Neural progenitor cell (in vitro differentiated cells): ENCODE measurements at regions not wholly inside any gene's neighbourhood (a gene's known extent, or its start where the extent isn't known, plus 50 kb on each side); places are given as distances from the start of the nearest gene placed in this dataset.

Source experiments
- DNase-seq: peaks from one replicate; pipeline ENCODE4 v3.0.0-alpha.2; 2016; ENCODE audit warnings: low spot score
- H2AFZ ChIP-seq: fragments of 200-600 bp; sonication (generic); replicated peaks from 2 replicates; pipeline ENCODE4 v1.6.1; 2016; ENCODE audit warnings: antibody characterized with exemption
- H3F3A ChIP-seq: fragments of 200-600 bp; sonication (generic); 2 replicates; pipeline ENCODE4 v1.6.1; 2016; ENCODE audit warnings: antibody characterized with exemption, low read depth
- H3K27ac ChIP-seq: fragments of 200-600 bp; sonication (generic); 2 replicates; pipeline ENCODE4 v1.5.1; 2016; ENCODE audit warnings: mild to moderate bottlenecking
- H3K27me3 ChIP-seq: fragments of 200-600 bp; sonication (generic); 2 replicates; pipeline ENCODE4 v1.6.1; 2016; ENCODE audit warnings: mild to moderate bottlenecking, moderate library complexity
- H3K36me3 ChIP-seq: fragments of 200-600 bp; sonication (generic); 2 replicates; pipeline ENCODE4 v1.5.1; 2016
- H3K4me1 ChIP-seq: fragments of 200-600 bp; sonication (generic); 2 replicates; pipeline ENCODE4 v1.6.1; 2016; ENCODE audit warnings: mixed run types
- H3K4me2 ChIP-seq: fragments of 200-600 bp; sonication (generic); 2 replicates; pipeline ENCODE4 v1.6.1; 2016
- H3K4me3 ChIP-seq: fragments of 200-600 bp; sonication (generic); 2 replicates; pipeline ENCODE4 v1.5.1; 2016
- H3K79me2 ChIP-seq: fragments of 200-600 bp; sonication (generic); 2 replicates; pipeline ENCODE4 v1.6.1; 2016; ENCODE audit warnings: low read depth
- H3K9ac ChIP-seq: fragments of 200-600 bp; sonication (generic); 2 replicates; pipeline ENCODE4 v1.6.1; 2016
- H3K9me3 ChIP-seq: fragments of 200-600 bp; sonication (generic); 2 replicates; pipeline ENCODE4 v1.5.1; 2016; ENCODE audit warnings: low read depth
- H4K20me1 ChIP-seq: fragments of 200-600 bp; sonication (generic); 2 replicates; pipeline ENCODE4 v1.6.1; 2016; ENCODE audit warnings: low read depth
- H3K27ac Mint-ChIP-seq: 3 replicates; pipeline ENCODE4 v1.8.0; 2021; ENCODE audit warnings: mixed read lengths
- H3K27me3 Mint-ChIP-seq: 2 replicates; pipeline ENCODE4 v1.8.0; 2022; ENCODE audit warnings: low read depth, mild to moderate bottlenecking, inconsistent platforms, moderate library complexity, mixed read lengths; ENCODE audit not compliant: insufficient read depth
- H3K36me3 Mint-ChIP-seq: 3 replicates; pipeline ENCODE4 v1.8.0; 2021; ENCODE audit warnings: mixed read lengths
- H3K4me1 Mint-ChIP-seq: 3 replicates; pipeline ENCODE4 v1.8.0; 2021; ENCODE audit warnings: mixed read lengths
- H3K4me3 Mint-ChIP-seq: 3 replicates; pipeline ENCODE4 v1.8.0; 2021; ENCODE audit warnings: mild to moderate bottlenecking, moderate library complexity, mixed read lengths
- H3K9me3 Mint-ChIP-seq: 3 replicates; pipeline ENCODE4 v1.8.0; 2020; ENCODE audit warnings: mixed read lengths
- CTCF ChIP-seq: fragments of 200-600 bp; sonication (generic); IDR thresholded peaks from 2 replicates; pipeline ENCODE4 v1.5.1; 2017; ENCODE audit warnings: antibody characterized with exemption, mild to moderate bottlenecking
- EZH2 ChIP-seq: fragments of 200-600 bp; sonication (generic); IDR thresholded peaks from 2 replicates; pipeline ENCODE4 v1.6.1; 2017; ENCODE audit warnings: antibody characterized with exemption, mild to moderate bottlenecking, moderate library complexity
- EZH2phosphoT487 ChIP-seq: fragments of 200-600 bp; sonication (generic); IDR thresholded peaks from 2 replicates; pipeline ENCODE4 v1.6.1; 2017; ENCODE audit warnings: antibody characterized with exemption

- H3F3A ChIP-seq: no peaks in the 10 kb centered on the region
- Mint-ChIP-seq H3K4me1 (no peaks in the 10 kb centered on the region), H3K27ac (no peak overlapping the region), H3K9me3 (no peaks in the 10 kb centered on the region), H3K27me3 (peaks cover 2% of the 10 kb centered on the region), H3K36me3 (no peaks in the 10 kb centered on the region), H3K4me3 (no peak overlapping the region)
- H3K36me3 ChIP-seq: no peaks in the 10 kb centered on the region
- no peaks in the 10 kb centered on the region for H4K20me1 ChIP-seq
- no peaks in the 10 kb centered on the region for H3K79me2 ChIP-seq
- no peak overlapping the region for H3K9ac ChIP-seq
- no peak overlapping the region for H3K4me2 ChIP-seq
- H2AFZ ChIP-seq: no peak overlapping the region
- H3K27me3 ChIP-seq: no peaks in the 10 kb centered on the region
- H3K27ac ChIP-seq: no peak overlapping the region
- TF ChIP-seq CTCF: no peak
- TF ChIP-seq EZH2phosphoT487: no peak
- TF ChIP-seq EZH2: no peak
- no peak overlapping the region for H3K4me3 ChIP-seq
- H3K4me1 ChIP-seq: peaks cover 14% of the 10 kb centered on the region
- no peak for DNase-seq
- no peaks in the 10 kb centered on the region for H3K9me3 ChIP-seq
These were observed 100.9 kb downstream of the ANKRD7 start for GRCh38 chr7:118325450-118325808.

- H3K27ac ChIP-seq: no peak overlapping the region
- H3K4me2 ChIP-seq: no peak overlapping the region
- no peaks in the 10 kb centered on the region for H3K27me3 ChIP-seq
- no peak for DNase-seq
- H2AFZ ChIP-seq: no peak overlapping the region
- H3K9me3 ChIP-seq: no peaks in the 10 kb centered on the region
- no peak overlapping the region for H3K4me3 ChIP-seq
- no peaks in the 10 kb centered on the region for H3F3A ChIP-seq
- H3K4me3 Mint-ChIP-seq: no peak overlapping the region
- no peaks in the 10 kb centered on the region for H3K36me3 Mint-ChIP-seq
- H3K27ac Mint-ChIP-seq: no peak overlapping the region
- H3K9ac ChIP-seq: no peak overlapping the region
- no peaks in the 10 kb centered on the region for H4K20me1 ChIP-seq
- H3K4me1 Mint-ChIP-seq: no peaks in the 10 kb centered on the region
- no peaks in the 10 kb centered on the region for H3K9me3 Mint-ChIP-seq
- no peaks in the 10 kb centered on the region for H3K79me2 ChIP-seq
- no peak for TF ChIP-seq CTCF
- TF ChIP-seq EZH2phosphoT487: no peak
- TF ChIP-seq EZH2: no peak
- no peaks in the 10 kb centered on the region for H3K36me3 ChIP-seq
- H3K27me3 Mint-ChIP-seq: peaks cover 2% of the 10 kb centered on the region
- H3K4me1 ChIP-seq: peaks cover 14% of the 10 kb centered on the region
These were observed 102.7 kb downstream of the ANKRD7 start for GRCh38 chr7:118327174-118327573.

GRCh38 chr7:118328505-118329211 lies 104.2 kb downstream of the ANKRD7 start:
- Mint-ChIP-seq H3K4me3 (no peak overlapping the region), H3K9me3 (no peaks in the 10 kb centered on the region), H3K4me1 (no peaks in the 10 kb centered on the region), H3K36me3 (no peaks in the 10 kb centered on the region), H3K27ac (no peak overlapping the region), H3K27me3 (peaks cover 2% of the 10 kb centered on the region)
- H3K4me1 ChIP-seq: peaks cover 10% of the 10 kb centered on the region
- no peak overlapping the region for H3K9ac ChIP-seq
- peak overlapping the region; percentile 12 for H2AFZ ChIP-seq
- DNase-seq: no peak
- H3K36me3 ChIP-seq: no peaks in the 10 kb centered on the region
- TF ChIP-seq EZH2phosphoT487: no peak
- TF ChIP-seq EZH2: no peak
- no peak for TF ChIP-seq CTCF
- no peak overlapping the region for H3K4me2 ChIP-seq
- no peaks in the 10 kb centered on the region for H3K27me3 ChIP-seq
- no peaks in the 10 kb centered on the region for H3K9me3 ChIP-seq
- H4K20me1 ChIP-seq: no peaks in the 10 kb centered on the region
- no peaks in the 10 kb centered on the region for H3F3A ChIP-seq
- H3K79me2 ChIP-seq: no peaks in the 10 kb centered on the region
- H3K4me3 ChIP-seq: no peak overlapping the region
- H3K27ac ChIP-seq: no peak overlapping the region
